Memory B cell (primary cell): ENCODE measurements at regions not wholly inside any gene's neighbourhood (a gene's known extent, or its start where the extent isn't known, plus 50 kb on each side); places are given as distances from the start of the nearest gene placed in this dataset.
"Not testable (repeated sequence)": the region's sequence is repeated elsewhere in the genome, so short reads cannot be mapped to it uniquely, and the experiment has no call there.

ENCODE experiments used
- ATAC-seq: fragments of 150-1000 bp; cut with Tn5 transposase; 2 replicates; pipeline ENCODE4 v1.10.0; 2021; ENCODE audit warnings: low read depth, mild to moderate bottlenecking, moderate library complexity
- DNase-seq, 2 donors: peaks; one replicate each; pipeline ENCODE4 v3.0.0; 2022; ENCODE audit warnings: low spot score in 2 of 2
- H3K27ac Mint-ChIP-seq: one replicate; pipeline ENCODE4 v1.8.0; 2022; ENCODE audit warnings: mild to moderate bottlenecking, moderate library complexity, mixed read lengths
- H3K27me3 Mint-ChIP-seq: one replicate; pipeline ENCODE4 v1.8.0; 2022; ENCODE audit warnings: mixed read lengths
- H3K36me3 Mint-ChIP-seq: one replicate; pipeline ENCODE4 v1.8.0; 2022; ENCODE audit warnings: mild to moderate bottlenecking, mixed read lengths
- H3K4me1 Mint-ChIP-seq: one replicate; pipeline ENCODE4 v1.8.0; 2022; ENCODE audit warnings: mixed read lengths
- H3K4me3 Mint-ChIP-seq: one replicate; pipeline ENCODE4 v1.8.0; 2022; ENCODE audit warnings: mild to moderate bottlenecking, moderate library complexity, mixed read lengths
- H3K9me3 Mint-ChIP-seq: one replicate; pipeline ENCODE4 v1.8.0; 2022; ENCODE audit warnings: mixed read lengths

- DNase-seq (no peak), ATAC-seq (no peak)
- Mint-ChIP-seq H3K36me3 (no peaks in the 10 kb centered on the region), H3K4me1 (peaks cover 24% of the 10 kb centered on the region), H3K27me3 (no peaks in the 10 kb centered on the region), H3K4me3 (peak overlapping the region; percentile 80), H3K9me3 (no peaks in the 10 kb centered on the region), H3K27ac (peak overlapping the region; percentile 92)
Observed at GRCh38 chr6:27158316-27158643, 89.2 kb upstream of the PRSS16 start.

GRCh38 chr6:27159725-27160124 is 87.8 kb upstream of the PRSS16 start:
- Mint-ChIP-seq H3K27me3 (no peaks in the 10 kb centered on the region), H3K36me3 (no peaks in the 10 kb centered on the region)

GRCh38 chr6:27161115-27161514 is 86.4 kb upstream of the PRSS16 start:
- H3K27me3 Mint-ChIP-seq: no peaks in the 10 kb centered on the region
- peaks cover 17% of the 10 kb centered on the region for H3K4me1 Mint-ChIP-seq
- H3K27ac Mint-ChIP-seq: no peak overlapping the region
- no peaks in the 10 kb centered on the region for H3K9me3 Mint-ChIP-seq
- H3K36me3 Mint-ChIP-seq: no peaks in the 10 kb centered on the region
- DNase-seq: no peak
- ATAC-seq: no peak
- H3K4me3 Mint-ChIP-seq: no peak overlapping the region

More at GRCh38 chr6:27159725-27160124, 87.8 kb upstream of the PRSS16 start:
- Mint-ChIP-seq H3K4me3 (no peak overlapping the region), H3K4me1 (peaks cover 21% of the 10 kb centered on the region), H3K9me3 (no peaks in the 10 kb centered on the region), H3K27ac (no peak overlapping the region)
- DNase-seq (no peak), ATAC-seq (no peak)

DNA sequence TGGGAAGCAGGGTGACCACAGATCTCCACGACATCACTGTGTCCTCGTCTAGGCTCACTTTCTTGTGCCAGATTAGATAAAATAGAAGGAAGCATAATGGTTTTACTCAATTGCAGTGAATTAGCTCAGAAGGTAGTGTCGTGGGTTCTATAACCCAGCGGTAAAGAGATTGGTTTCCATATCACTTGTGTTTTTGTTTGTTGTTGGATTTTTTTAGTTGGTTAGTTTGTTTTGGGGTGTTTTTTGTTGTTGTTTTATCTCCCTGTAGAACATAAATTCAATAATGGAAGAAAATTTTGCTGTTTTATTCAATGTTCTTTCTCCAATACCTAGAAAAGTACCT is 85.9 kb upstream of the PRSS16 start:
- no peak overlapping the region for H3K27ac Mint-ChIP-seq
- no peaks in the 10 kb centered on the region for H3K27me3 Mint-ChIP-seq
- H3K4me1 Mint-ChIP-seq: peaks cover 14% of the 10 kb centered on the region
- no peak for DNase-seq
- no peaks in the 10 kb centered on the region for H3K9me3 Mint-ChIP-seq
- H3K36me3 Mint-ChIP-seq: no peaks in the 10 kb centered on the region
- no peak overlapping the region for H3K4me3 Mint-ChIP-seq
- no peak for ATAC-seq

DNA sequence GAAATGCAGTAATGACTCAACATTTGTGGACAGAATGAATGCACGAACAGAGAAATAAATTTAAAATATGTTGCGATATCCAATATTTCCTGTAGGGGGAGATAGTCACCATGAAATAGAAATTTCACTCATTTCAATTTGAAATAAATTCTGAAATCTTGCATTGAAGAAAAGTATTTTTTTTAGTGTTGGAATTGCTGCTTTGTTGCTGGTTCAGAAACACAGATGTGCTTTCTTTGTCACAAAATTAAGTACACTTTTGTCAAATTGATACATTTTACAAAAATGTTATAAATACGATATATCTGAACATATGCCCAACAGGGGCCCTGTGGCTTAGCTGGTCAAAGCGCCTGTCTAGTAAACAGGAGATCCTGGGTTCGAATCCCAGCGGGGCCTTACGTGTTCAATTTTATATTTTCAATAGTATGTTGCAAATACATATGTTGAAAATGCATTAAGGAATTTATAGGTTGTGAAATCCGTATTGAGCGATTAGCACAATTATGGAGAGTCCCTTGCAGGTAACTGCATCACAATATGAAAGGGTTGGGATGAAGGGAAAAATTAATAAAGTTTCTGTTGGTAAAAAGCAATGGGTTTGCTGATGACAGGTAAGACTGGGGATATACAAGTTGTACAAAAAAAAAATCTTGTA is 85.4 kb upstream of the PRSS16 start:
- no peak for ATAC-seq
- Mint-ChIP-seq H3K27ac (no peak overlapping the region), H3K4me1 (peaks cover 9% of the 10 kb centered on the region), H3K36me3 (no peaks in the 10 kb centered on the region), H3K9me3 (no peaks in the 10 kb centered on the region), H3K4me3 (no peak overlapping the region), H3K27me3 (no peaks in the 10 kb centered on the region)
- no peak for DNase-seq

GRCh38 chr6:27163834-27164233 is 83.7 kb upstream of the PRSS16 start:
- Mint-ChIP-seq H3K4me1 (peaks cover 2% of the 10 kb centered on the region), H3K27me3 (no peaks in the 10 kb centered on the region), H3K9me3 (no peaks in the 10 kb centered on the region), H3K4me3 (no peak overlapping the region), H3K36me3 (no peaks in the 10 kb centered on the region), H3K27ac (no peak overlapping the region)
- no peak for DNase-seq
- ATAC-seq: no peak

DNA sequence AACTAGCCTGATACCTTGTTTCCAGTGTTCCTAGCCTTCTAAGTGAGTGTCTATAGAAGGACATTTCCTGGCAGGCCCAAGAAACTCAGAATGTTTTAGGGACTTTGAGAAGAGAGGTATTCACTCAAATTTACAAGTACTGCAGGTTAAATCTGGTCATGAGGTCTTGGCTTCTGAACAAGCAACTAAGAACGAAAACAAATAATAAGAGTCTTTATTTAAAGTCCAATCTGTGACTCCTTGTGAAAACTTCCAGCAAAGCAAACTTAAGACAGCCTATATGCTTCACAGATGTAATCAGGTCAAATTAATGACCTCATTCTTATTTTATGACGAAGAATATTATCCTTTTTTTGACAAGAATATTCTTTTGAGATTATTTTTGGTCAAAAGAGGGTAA is 79.4 kb upstream of the PRSS16 start:
- H3K27ac Mint-ChIP-seq: no peak overlapping the region
- DNase-seq: no peak
- no peak overlapping the region for H3K4me3 Mint-ChIP-seq
- H3K27me3 Mint-ChIP-seq: no peaks in the 10 kb centered on the region
- H3K9me3 Mint-ChIP-seq: peaks cover 6% of the 10 kb centered on the region
- ATAC-seq: no peak
- H3K36me3 Mint-ChIP-seq: peaks cover 2% of the 10 kb centered on the region
- no peaks in the 10 kb centered on the region for H3K4me1 Mint-ChIP-seq

GRCh38 chr6:27168586-27169443 is 78.7 kb upstream of the PRSS16 start:
- H3K4me3 Mint-ChIP-seq: no peak overlapping the region
- DNase-seq (no peak), ATAC-seq (no peak)
- H3K4me1 Mint-ChIP-seq: no peaks in the 10 kb centered on the region
- H3K27ac Mint-ChIP-seq: no peak overlapping the region
- H3K27me3 Mint-ChIP-seq: no peaks in the 10 kb centered on the region
- H3K36me3 Mint-ChIP-seq: peaks cover 2% of the 10 kb centered on the region
- H3K9me3 Mint-ChIP-seq: peaks cover 6% of the 10 kb centered on the region

DNA sequence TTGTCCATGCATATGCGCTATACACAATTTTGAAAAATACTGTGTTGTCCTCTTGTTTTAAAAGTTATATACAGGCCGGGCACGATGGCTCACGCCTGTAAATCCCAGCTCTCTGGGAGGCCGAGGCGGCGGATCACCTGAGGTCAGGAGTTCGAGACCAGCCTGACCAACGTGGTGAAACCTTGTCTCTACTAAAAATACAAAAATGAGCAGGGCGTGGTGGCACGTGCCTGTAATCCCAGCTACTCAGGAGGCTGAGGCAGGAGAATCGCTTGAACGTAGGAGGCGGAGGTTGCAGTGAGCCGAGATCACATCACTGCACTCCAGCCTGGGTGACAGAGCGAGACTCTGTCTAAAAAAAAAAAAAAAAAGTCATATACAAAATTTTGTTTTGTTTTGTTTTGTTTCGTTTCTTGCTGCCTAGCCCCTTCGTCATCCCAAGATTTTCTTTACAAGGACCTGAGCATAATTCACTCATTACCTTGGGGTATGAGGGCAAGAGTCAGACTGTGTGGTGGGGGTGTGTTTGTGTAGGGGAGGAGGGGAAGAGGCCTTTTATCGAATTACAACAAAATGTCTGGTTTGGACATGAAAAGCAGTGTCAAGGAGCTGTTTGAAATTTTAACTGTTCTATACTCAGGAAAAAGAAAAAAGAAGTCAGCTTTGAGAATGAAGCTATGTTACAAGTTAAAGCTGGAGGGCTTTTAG is 74.8 kb upstream of the PRSS16 start:
- not testable (repeated sequence) for H3K36me3 Mint-ChIP-seq, DNase-seq, H3K9me3 Mint-ChIP-seq, H3K27me3 Mint-ChIP-seq, H3K4me1 Mint-ChIP-seq, ATAC-seq, H3K4me3 Mint-ChIP-seq, H3K27ac Mint-ChIP-seq

GRCh38 chr6:27173232-27173601 is 74.3 kb upstream of the PRSS16 start:
- not testable (repeated sequence) for H3K9me3 Mint-ChIP-seq, H3K36me3 Mint-ChIP-seq, H3K4me3 Mint-ChIP-seq, H3K27ac Mint-ChIP-seq, H3K4me1 Mint-ChIP-seq, H3K27me3 Mint-ChIP-seq, DNase-seq, ATAC-seq

DNA sequence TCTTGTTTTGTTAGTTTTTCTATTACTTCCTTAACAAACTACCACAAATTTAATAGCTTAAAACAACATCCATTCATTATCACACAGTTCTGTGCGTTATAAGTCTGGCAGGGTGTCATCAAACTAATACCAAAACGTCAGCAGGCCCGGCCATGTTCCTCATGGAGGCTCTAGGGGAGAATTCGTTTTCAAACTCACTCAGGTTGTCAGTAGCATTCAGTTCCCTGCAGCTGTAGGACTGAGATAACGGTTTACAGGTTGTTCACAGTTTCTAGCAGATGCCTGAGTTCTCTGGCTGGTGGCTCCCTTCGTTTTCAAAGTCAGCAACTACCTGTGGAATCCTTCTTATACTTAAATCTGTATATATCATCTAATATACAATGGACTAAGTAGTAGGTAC is 72.5 kb upstream of the PRSS16 start:
- no peak overlapping the region for H3K4me3 Mint-ChIP-seq
- H3K36me3 Mint-ChIP-seq: peaks cover 2% of the 10 kb centered on the region
- ATAC-seq (no peak), DNase-seq (no peak)
- no peaks in the 10 kb centered on the region for H3K27me3 Mint-ChIP-seq
- peaks cover 8% of the 10 kb centered on the region for H3K9me3 Mint-ChIP-seq
- H3K4me1 Mint-ChIP-seq: peaks cover 6% of the 10 kb centered on the region
- no peak overlapping the region for H3K27ac Mint-ChIP-seq

DNA sequence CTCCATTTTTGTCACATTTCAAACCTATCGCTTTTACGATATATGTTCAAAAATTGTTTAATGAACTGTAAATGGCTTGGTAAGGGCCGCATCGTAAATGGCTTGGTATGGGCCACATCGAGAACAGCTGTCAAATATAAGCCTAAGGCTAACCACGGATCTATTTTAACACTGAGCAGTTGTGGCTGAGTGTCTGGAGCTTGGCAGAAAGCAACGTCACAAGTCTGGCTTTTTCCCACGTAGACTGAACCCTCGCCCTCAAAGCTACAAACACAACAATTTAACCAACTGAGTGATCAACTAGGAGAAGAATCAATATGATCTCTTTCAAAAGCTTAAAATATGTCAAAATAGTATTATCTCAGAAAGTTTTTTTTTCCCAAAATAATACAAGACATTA is 71.4 kb upstream of the PRSS16 start:
- Mint-ChIP-seq H3K27ac (peak overlapping the region; percentile 98), H3K4me3 (peak overlapping the region; percentile 95), H3K27me3 (no peaks in the 10 kb centered on the region), H3K36me3 (no peaks in the 10 kb centered on the region), H3K4me1 (peaks cover 6% of the 10 kb centered on the region), H3K9me3 (peaks cover 4% of the 10 kb centered on the region)
- DNase-seq: no peak
- no peak for ATAC-seq

GRCh38 chr6:27176523-27177484 is 70.7 kb upstream of the PRSS16 start:
- Mint-ChIP-seq H3K27me3 (no peaks in the 10 kb centered on the region), H3K4me1 (peaks cover 6% of the 10 kb centered on the region), H3K27ac (peak overlapping the region; percentile 98), H3K36me3 (no peaks in the 10 kb centered on the region), H3K4me3 (peak overlapping the region; percentile 95), H3K9me3 (peaks cover 4% of the 10 kb centered on the region)
- peak; percentile 64 for ATAC-seq
- peak; percentile 66 to 77 for DNase-seq
